Stimulated activated CD8-positive, alpha-beta memory T cell treated with anti-CD3 and anti-CD28 coated beads, Interleukin-4, amount 100 ng/mL, for 1 hour (primary cell): ENCODE measurements at regions not wholly inside any gene's neighbourhood (a gene's known extent, or its start where the extent isn't known, plus 50 kb on each side); places are given as distances from the start of the nearest gene placed in this dataset.

Experiments
- DNase-seq, 2 donors: peaks; one replicate each; pipeline ENCODE4 v3.0.0-alpha.2; 2020; ENCODE audit warnings: low read depth in 2 of 2, low spot score in 1 of 2

- DNase-seq: no peak
These were observed 131.4 kb upstream of the RUNX3 start for GRCh38 chr1:25061261-25061995.

DNA sequence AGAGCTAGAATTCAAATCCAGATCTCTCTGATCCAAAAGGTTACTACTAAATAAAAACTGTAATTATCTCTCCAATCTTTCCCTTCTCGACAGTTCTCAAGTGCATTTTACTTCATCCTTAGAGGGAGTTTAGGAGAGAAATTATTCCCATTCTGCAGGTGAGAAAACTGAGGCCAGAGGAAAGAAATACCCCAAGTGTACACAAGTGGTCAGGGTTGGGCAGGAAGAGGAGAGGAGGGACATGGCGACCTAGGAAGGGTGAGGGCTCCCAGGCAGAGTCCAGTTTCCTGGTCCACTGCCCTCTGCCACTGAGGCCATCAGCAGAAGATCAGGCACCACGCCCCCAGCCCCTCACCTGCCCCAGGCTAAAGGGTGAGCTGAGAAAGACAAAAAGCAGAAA, 127.1 kb upstream of the RUNX3 start:
- no peak for DNase-seq

GRCh38 chr1:25056536-25056935, 126.5 kb upstream of the RUNX3 start:
- no peak for DNase-seq

- DNase-seq: no peak
These were observed 125.9 kb upstream of the RUNX3 start for GRCh38 chr1:25055961-25056360.

- DNase-seq: no peak
These were observed 125.3 kb upstream of the RUNX3 start for GRCh38 chr1:25055324-25055780.

- no peak for DNase-seq
These were observed 124.6 kb upstream of the RUNX3 start for GRCh38 chr1:25054526-25055323.

- DNase-seq: no peak
These were observed 123.6 kb upstream of the RUNX3 start for GRCh38 chr1:25053576-25054250.

DNA sequence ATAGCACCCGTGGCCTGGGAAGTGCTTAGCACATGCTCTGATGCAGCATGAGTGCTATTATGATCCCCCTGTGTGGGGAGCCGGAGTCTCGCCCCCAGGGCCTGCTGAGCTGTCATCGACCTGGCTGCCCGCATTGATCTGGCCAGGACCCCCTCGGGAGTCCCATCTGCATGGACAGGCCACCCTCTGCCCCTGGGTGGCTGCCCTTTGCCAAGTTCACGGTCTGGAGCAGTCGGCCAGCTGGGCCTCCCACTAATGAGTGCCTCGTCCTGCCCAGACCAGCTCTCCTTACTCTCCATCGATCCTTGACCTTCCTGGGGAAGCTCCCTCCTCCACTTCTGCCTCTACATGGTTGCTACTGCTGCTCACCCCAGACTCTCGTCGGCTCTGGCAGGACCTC, 121.8 kb upstream of the RUNX3 start:
- DNase-seq: no peak

- no peak for DNase-seq
These were observed 121.4 kb upstream of the RUNX3 start for GRCh38 chr1:25051504-25051903.

GRCh38 chr1:25050165-25050564, 120.1 kb upstream of the RUNX3 start:
- no peak for DNase-seq

DNA sequence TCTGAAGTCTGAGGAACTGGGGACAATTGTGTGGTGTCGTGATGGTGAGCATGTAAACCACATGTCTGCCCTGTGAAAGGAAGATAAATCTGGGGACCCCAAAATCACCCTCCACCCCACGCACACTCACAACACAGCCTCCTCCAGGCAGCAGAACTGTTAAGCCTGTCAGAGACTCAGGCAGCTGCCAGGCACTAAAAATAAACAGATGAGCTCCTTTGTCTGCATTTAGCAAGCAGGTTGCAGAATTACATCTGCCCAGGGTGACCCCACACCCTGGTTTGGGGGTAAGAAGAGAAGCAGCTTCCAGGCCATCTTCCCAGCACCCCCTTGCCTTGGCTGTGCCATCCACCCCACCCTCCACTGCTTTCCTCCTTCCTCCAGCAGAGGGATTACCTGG, 119.1 kb upstream of the RUNX3 start:
- no peak for DNase-seq

- DNase-seq: no peak
These were observed 118.7 kb upstream of the RUNX3 start for GRCh38 chr1:25048728-25049127.

- no peak for DNase-seq
These were observed 117.6 kb upstream of the RUNX3 start for GRCh38 chr1:25047506-25048240.

- no peak for DNase-seq
These were observed 116.1 kb upstream of the RUNX3 start for GRCh38 chr1:25046194-25046532.

GRCh38 chr1:25045480-25046193, 115.6 kb upstream of the RUNX3 start:
- no peak for DNase-seq

DNA sequence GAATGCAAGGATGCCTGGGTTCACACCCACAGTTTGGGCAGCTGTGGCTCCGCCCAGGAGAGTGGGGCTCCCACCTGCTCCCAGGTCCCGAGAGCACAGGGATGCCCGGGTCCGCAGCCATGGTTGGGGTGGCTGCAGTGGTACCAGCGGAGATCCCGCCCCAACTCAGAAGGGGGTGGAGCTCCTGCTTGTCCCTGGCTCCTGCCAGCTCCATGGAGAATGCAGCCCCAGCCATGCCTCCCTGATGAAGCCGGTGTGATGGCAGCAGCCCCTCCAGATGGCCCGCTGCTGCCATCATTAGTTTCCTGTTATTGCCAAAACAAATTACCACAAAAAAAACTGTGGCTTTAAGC, 113.1 kb upstream of the RUNX3 start:
- no peak for DNase-seq

DNA sequence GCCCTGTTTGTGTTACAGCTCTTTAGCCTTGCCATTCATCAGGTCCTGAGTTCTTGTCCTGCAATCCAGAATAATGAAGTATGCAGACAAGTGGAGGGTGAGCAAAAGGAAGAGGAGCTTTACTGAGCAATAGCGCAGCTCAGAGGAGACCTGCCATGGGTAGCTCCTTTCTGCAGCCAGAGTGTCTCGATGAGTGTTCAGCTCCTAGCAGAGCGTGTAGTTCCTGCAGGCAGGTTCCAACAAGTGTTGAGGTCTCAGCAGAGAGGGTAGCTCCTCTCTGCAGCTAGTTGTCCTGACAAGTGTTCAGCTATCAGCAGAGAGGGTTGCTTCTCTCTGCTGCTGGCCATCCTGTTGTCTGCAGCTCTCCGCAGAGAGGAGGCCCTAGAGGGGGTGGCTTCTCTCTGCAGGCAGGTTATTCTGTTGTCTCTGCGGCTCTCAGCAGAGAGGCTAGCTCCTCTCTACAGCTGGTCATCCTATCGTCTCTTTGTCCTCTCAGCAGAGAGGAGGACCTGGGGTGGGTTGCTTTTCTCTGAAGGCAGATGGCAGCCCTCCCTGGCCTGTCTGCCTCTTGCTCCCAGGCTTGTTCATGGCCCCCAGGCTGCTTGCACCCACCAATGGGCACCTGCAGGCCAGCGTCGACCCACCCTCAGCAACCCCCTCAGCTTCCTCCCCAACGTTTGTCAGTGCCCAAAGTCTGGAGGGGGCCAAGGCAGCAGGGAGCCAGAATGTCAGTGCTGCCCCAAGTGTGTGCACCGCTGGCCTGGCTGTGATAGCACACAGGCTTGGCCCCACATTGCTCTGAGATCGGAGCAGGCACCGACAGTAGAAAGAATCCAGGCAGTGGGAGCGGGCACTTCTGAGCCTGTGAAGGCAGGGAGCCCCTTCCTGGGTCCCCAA, 112.5 kb upstream of the RUNX3 start:
- DNase-seq: no peak

DNA sequence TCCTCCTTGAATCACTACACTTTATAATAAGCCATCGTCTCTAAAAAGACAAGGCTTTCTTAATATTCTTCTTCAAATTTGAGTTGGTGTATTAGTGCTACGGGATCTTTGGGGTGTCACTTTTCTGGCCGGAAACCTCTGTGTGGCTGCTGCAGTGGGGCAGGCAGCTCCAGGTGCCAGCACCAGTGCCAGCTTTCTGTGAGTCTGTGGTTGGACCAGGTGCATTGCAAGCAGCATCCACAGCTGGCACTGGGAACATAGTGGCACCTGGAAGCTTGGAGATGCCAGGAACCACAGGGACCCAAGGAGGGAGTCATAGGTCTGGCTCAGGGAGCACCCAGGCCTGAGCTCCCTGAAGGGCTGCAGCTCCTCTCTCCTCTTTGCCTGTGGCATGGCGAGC, 111.8 kb upstream of the RUNX3 start:
- DNase-seq: no peak

- DNase-seq: no peak
These were observed 110.1 kb upstream of the RUNX3 start for GRCh38 chr1:25040122-25040685.

DNA sequence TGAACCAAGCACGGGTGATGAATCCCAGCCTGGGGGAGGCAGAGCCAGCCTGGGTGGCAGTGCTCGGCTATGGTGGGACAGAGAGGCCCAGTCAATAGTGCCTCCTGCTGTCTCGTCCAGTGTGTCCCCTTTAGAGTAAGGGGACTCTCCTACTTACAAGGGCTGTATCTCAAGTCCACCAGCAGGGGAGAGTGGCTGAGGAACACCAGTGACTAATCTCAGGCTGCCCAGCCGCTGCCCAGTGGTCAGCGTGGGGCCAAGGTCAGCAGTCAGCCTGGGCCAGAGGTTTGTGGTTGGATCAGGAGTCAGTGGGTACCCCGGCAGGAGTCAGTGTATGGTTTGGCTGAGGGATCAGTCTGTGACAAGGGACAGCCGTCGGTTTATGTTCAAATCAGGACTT, 109.2 kb upstream of the RUNX3 start:
- DNase-seq: no peak
